ENCODE measurements at regions not wholly inside any gene's neighbourhood (a gene's known extent, or its start where the extent isn't known, plus 50 kb on each side); places are given as distances from the start of the nearest gene placed in this dataset.

- H3K4me1 ChIP-seq (ENCODE audit: control insufficient read depth in 1 of 2, insufficient read depth in 2 of 2, low read length in 2 of 2), result no peaks in the 10 kb centered on the region
- peaks cover 0 to 6% of the 10 kb centered on the region in 2 donors for H3K9me3 ChIP-seq (ENCODE audit: control insufficient read depth in 1 of 2, low read length in 2 of 2)
- no peak overlapping the region for H3K4me3 ChIP-seq (ENCODE audit: low read depth in 1 of 2, low read length in 2 of 2)
- H3K27ac ChIP-seq (ENCODE audit: low read length), result no peak overlapping the region
- no peaks in the 10 kb centered on the region for H3K36me3 ChIP-seq (ENCODE audit: control insufficient read depth in 1 of 2, insufficient read depth in 2 of 2, low read length in 2 of 2)
- H3K27me3 ChIP-seq (ENCODE audit: low read depth, low read length), result no peaks in the 10 kb centered on the region
These were observed 247.5 kb downstream of the MREG start for GRCh38 chr2:215765729-215766360.

- no peak overlapping the region for H3K27ac ChIP-seq (ENCODE audit: low read length)
- H3K36me3 ChIP-seq (ENCODE audit: control insufficient read depth in 1 of 2, insufficient read depth in 2 of 2, low read length in 2 of 2), result no peaks in the 10 kb centered on the region
- H3K4me1 ChIP-seq (ENCODE audit: control insufficient read depth in 1 of 2, insufficient read depth in 2 of 2, low read length in 2 of 2), result no peaks in the 10 kb centered on the region
- H3K4me3 ChIP-seq (ENCODE audit: low read depth in 1 of 2, low read length in 2 of 2), result no peak overlapping the region
- no peaks in the 10 kb centered on the region for H3K27me3 ChIP-seq (ENCODE audit: low read depth, low read length)
- peaks cover 0 to 6% of the 10 kb centered on the region in 2 donors for H3K9me3 ChIP-seq (ENCODE audit: control insufficient read depth in 1 of 2, low read length in 2 of 2)
These were observed 248.8 kb downstream of the MREG start for GRCh38 chr2:215764441-215765048.

GRCh38 chr2:215760557-215760956 is 252.8 kb downstream of the MREG start:
- Histone ChIP-seq H3K4me3 (ENCODE audit: low read depth in 1 of 2, low read length in 2 of 2) (no peak overlapping the region), H3K27ac (ENCODE audit: low read length) (no peak overlapping the region), H3K9me3 (ENCODE audit: control insufficient read depth in 1 of 2, low read length in 2 of 2) (no peaks in the 10 kb centered on the region), H3K27me3 (ENCODE audit: low read depth, low read length) (no peaks in the 10 kb centered on the region), H3K36me3 (ENCODE audit: control insufficient read depth in 1 of 2, insufficient read depth in 2 of 2, low read length in 2 of 2) (no peaks in the 10 kb centered on the region), H3K4me1 (ENCODE audit: control insufficient read depth in 1 of 2, insufficient read depth in 2 of 2, low read length in 2 of 2) (no peaks in the 10 kb centered on the region)

GRCh38 chr2:215760091-215760490 is 253.3 kb downstream of the MREG start:
- Histone ChIP-seq H3K9me3 (ENCODE audit: control insufficient read depth in 1 of 2, low read length in 2 of 2) (no peaks in the 10 kb centered on the region), H3K4me3 (ENCODE audit: low read depth in 1 of 2, low read length in 2 of 2) (no peak overlapping the region), H3K4me1 (ENCODE audit: control insufficient read depth in 1 of 2, insufficient read depth in 2 of 2, low read length in 2 of 2) (no peaks in the 10 kb centered on the region), H3K27me3 (ENCODE audit: low read depth, low read length) (no peaks in the 10 kb centered on the region), H3K36me3 (ENCODE audit: control insufficient read depth in 1 of 2, insufficient read depth in 2 of 2, low read length in 2 of 2) (no peaks in the 10 kb centered on the region), H3K27ac (ENCODE audit: low read length) (no peak overlapping the region)

- no peaks in the 10 kb centered on the region for H3K27me3 ChIP-seq (ENCODE audit: low read depth, low read length)
- H3K4me1 ChIP-seq (ENCODE audit: control insufficient read depth in 1 of 2, insufficient read depth in 2 of 2, low read length in 2 of 2), result no peaks in the 10 kb centered on the region
- H3K4me3 ChIP-seq (ENCODE audit: low read depth in 1 of 2, low read length in 2 of 2), result no peak overlapping the region
- no peak overlapping the region for H3K27ac ChIP-seq (ENCODE audit: low read length)
- no peaks in the 10 kb centered on the region for H3K36me3 ChIP-seq (ENCODE audit: control insufficient read depth in 1 of 2, insufficient read depth in 2 of 2, low read length in 2 of 2)
- H3K9me3 ChIP-seq (ENCODE audit: control insufficient read depth in 1 of 2, low read length in 2 of 2), result no peaks in the 10 kb centered on the region
These were observed 254.7 kb downstream of the MREG start for GRCh38 chr2:215758691-215759090.

GRCh38 chr2:215756346-215756730 is 257.0 kb downstream of the MREG start:
- Histone ChIP-seq H3K9me3 (ENCODE audit: control insufficient read depth in 1 of 2, low read length in 2 of 2) (no peaks in the 10 kb centered on the region), H3K36me3 (ENCODE audit: control insufficient read depth in 1 of 2, insufficient read depth in 2 of 2, low read length in 2 of 2) (no peaks in the 10 kb centered on the region), H3K27ac (ENCODE audit: low read length) (no peak overlapping the region), H3K4me1 (ENCODE audit: control insufficient read depth in 1 of 2, insufficient read depth in 2 of 2, low read length in 2 of 2) (no peaks in the 10 kb centered on the region), H3K27me3 (ENCODE audit: low read depth, low read length) (no peaks in the 10 kb centered on the region), H3K4me3 (ENCODE audit: low read depth in 1 of 2, low read length in 2 of 2) (no peak overlapping the region)

GRCh38 chr2:215755641-215756345 is 257.6 kb downstream of the MREG start:
- Histone ChIP-seq H3K27ac (ENCODE audit: low read length) (no peak overlapping the region), H3K4me1 (ENCODE audit: control insufficient read depth in 1 of 2, insufficient read depth in 2 of 2, low read length in 2 of 2) (no peaks in the 10 kb centered on the region), H3K36me3 (ENCODE audit: control insufficient read depth in 1 of 2, insufficient read depth in 2 of 2, low read length in 2 of 2) (no peaks in the 10 kb centered on the region), H3K9me3 (ENCODE audit: control insufficient read depth in 1 of 2, low read length in 2 of 2) (no peaks in the 10 kb centered on the region), H3K27me3 (ENCODE audit: low read depth, low read length) (no peaks in the 10 kb centered on the region), H3K4me3 (ENCODE audit: low read depth in 1 of 2, low read length in 2 of 2) (no peak overlapping the region)

- H3K4me1 ChIP-seq (ENCODE audit: control insufficient read depth in 1 of 2, insufficient read depth in 2 of 2, low read length in 2 of 2), result peaks cover 0 to 7% of the 10 kb centered on the region in 2 donors
- H3K36me3 ChIP-seq (ENCODE audit: control insufficient read depth in 1 of 2, insufficient read depth in 2 of 2, low read length in 2 of 2), result no peaks in the 10 kb centered on the region
- no peak overlapping the region for H3K4me3 ChIP-seq (ENCODE audit: low read depth in 1 of 2, low read length in 2 of 2)
- no peaks in the 10 kb centered on the region for H3K9me3 ChIP-seq (ENCODE audit: control insufficient read depth in 1 of 2, low read length in 2 of 2)
- H3K27me3 ChIP-seq (ENCODE audit: low read depth, low read length), result no peaks in the 10 kb centered on the region
- no peak overlapping the region for H3K27ac ChIP-seq (ENCODE audit: low read length)
These were observed 258.8 kb downstream of the MREG start for GRCh38 chr2:215754546-215754945.

- H3K4me1 ChIP-seq (ENCODE audit: control insufficient read depth in 1 of 2, insufficient read depth in 2 of 2, low read length in 2 of 2), result peaks cover 0 to 10% of the 10 kb centered on the region in 2 donors
- no peak overlapping the region for H3K4me3 ChIP-seq (ENCODE audit: low read depth in 1 of 2, low read length in 2 of 2)
- H3K27ac ChIP-seq (ENCODE audit: low read length), result no peak overlapping the region
- H3K27me3 ChIP-seq (ENCODE audit: low read depth, low read length), result no peaks in the 10 kb centered on the region
- H3K9me3 ChIP-seq (ENCODE audit: control insufficient read depth in 1 of 2, low read length in 2 of 2), result no peaks in the 10 kb centered on the region
- H3K36me3 ChIP-seq (ENCODE audit: control insufficient read depth in 1 of 2, insufficient read depth in 2 of 2, low read length in 2 of 2), result no peaks in the 10 kb centered on the region
These were observed 259.5 kb downstream of the MREG start for GRCh38 chr2:215753808-215754207.

- Histone ChIP-seq H3K4me3 (ENCODE audit: low read depth in 1 of 2, low read length in 2 of 2) (no peak overlapping the region), H3K27me3 (ENCODE audit: low read depth, low read length) (no peaks in the 10 kb centered on the region), H3K36me3 (ENCODE audit: control insufficient read depth in 1 of 2, insufficient read depth in 2 of 2, low read length in 2 of 2) (no peaks in the 10 kb centered on the region), H3K9me3 (ENCODE audit: control insufficient read depth in 1 of 2, low read length in 2 of 2) (no peaks in the 10 kb centered on the region), H3K4me1 (ENCODE audit: control insufficient read depth in 1 of 2, insufficient read depth in 2 of 2, low read length in 2 of 2) (peaks cover 0 to 12% of the 10 kb centered on the region in 2 donors), H3K27ac (ENCODE audit: low read length) (no peak overlapping the region)
These were observed 260.4 kb downstream of the MREG start for GRCh38 chr2:215752991-215753390.

GRCh38 chr2:215752436-215752835 is 260.9 kb downstream of the MREG start:
- no peaks in the 10 kb centered on the region for H3K9me3 ChIP-seq (ENCODE audit: control insufficient read depth in 1 of 2, low read length in 2 of 2)
- H3K27me3 ChIP-seq (ENCODE audit: low read depth, low read length), result no peaks in the 10 kb centered on the region
- no peak overlapping the region for H3K27ac ChIP-seq (ENCODE audit: low read length)
- no peak overlapping the region for H3K4me3 ChIP-seq (ENCODE audit: low read depth in 1 of 2, low read length in 2 of 2)
- no peaks in the 10 kb centered on the region for H3K36me3 ChIP-seq (ENCODE audit: control insufficient read depth in 1 of 2, insufficient read depth in 2 of 2, low read length in 2 of 2)
- peaks cover 0 to 12% of the 10 kb centered on the region in 2 donors for H3K4me1 ChIP-seq (ENCODE audit: control insufficient read depth in 1 of 2, insufficient read depth in 2 of 2, low read length in 2 of 2)
